ENCODE measurements at regions not wholly inside any gene's neighbourhood (a gene's known extent, or its start where the extent isn't known, plus 50 kb on each side); places are given as distances from the start of the nearest gene placed in this dataset.
"Not testable (repeated sequence)": the region's sequence is repeated elsewhere in the genome, so short reads cannot be mapped to it uniquely, and the experiment has no call there.

- TF ChIP-seq CTCF (IDR thresholded peaks at IDR 0.05; ENCODE audit: insufficient read depth, low read depth, low read length): no peak
- no peak for DNase-seq (ENCODE audit: low read depth)
- no peak overlapping the region for H3K4me3 ChIP-seq (ENCODE audit: low read depth, low read length)
These were observed 103.7 kb downstream of the SLC17A6 start for GRCh38 chr11:22441831-22442230.

- not testable (repeated sequence) for DNase-seq (ENCODE audit: low read depth); H3K4me3 ChIP-seq (ENCODE audit: low read depth, low read length)
These were observed 97.4 kb downstream of the SLC17A6 start for GRCh38 chr11:22435582-22435981.

- DNase-seq (ENCODE audit: low read depth): no peak
- no peak for TF ChIP-seq CTCF (IDR thresholded peaks at IDR 0.05; ENCODE audit: insufficient read depth, low read depth, low read length)
- H3K4me3 ChIP-seq (ENCODE audit: low read depth, low read length): no peak overlapping the region
These were observed 95.3 kb downstream of the SLC17A6 start for GRCh38 chr11:22433517-22433916.

- H3K4me3 ChIP-seq (ENCODE audit: low read depth, low read length): no peak overlapping the region
- TF ChIP-seq CTCF (IDR thresholded peaks at IDR 0.05; ENCODE audit: insufficient read depth, low read depth, low read length): no peak
- DNase-seq (ENCODE audit: low read depth): no peak
These were observed 94.9 kb downstream of the SLC17A6 start for GRCh38 chr11:22433094-22433455.

- DNase-seq (ENCODE audit: low read depth): no peak
- no peak overlapping the region for H3K4me3 ChIP-seq (ENCODE audit: low read depth, low read length)
- no peak for TF ChIP-seq CTCF (IDR thresholded peaks at IDR 0.05; ENCODE audit: insufficient read depth, low read depth, low read length)
These were observed 94.3 kb downstream of the SLC17A6 start for GRCh38 chr11:22432291-22433093.

- TF ChIP-seq CTCF (IDR thresholded peaks at IDR 0.05; ENCODE audit: insufficient read depth, low read depth, low read length): no peak
- no peak for DNase-seq (ENCODE audit: low read depth)
- H3K4me3 ChIP-seq (ENCODE audit: low read depth, low read length): no peak overlapping the region
These were observed 92.9 kb downstream of the SLC17A6 start for GRCh38 chr11:22431106-22431505.

GRCh38 chr11:22430639-22431038 lies 92.5 kb downstream of the SLC17A6 start:
- no peak for DNase-seq (ENCODE audit: low read depth)
- no peak overlapping the region for H3K4me3 ChIP-seq (ENCODE audit: low read depth, low read length)
- TF ChIP-seq CTCF (IDR thresholded peaks at IDR 0.05; ENCODE audit: insufficient read depth, low read depth, low read length): no peak
